ENCODE measurements at regions not wholly inside any gene's neighbourhood (a gene's known extent, or its start where the extent isn't known, plus 50 kb on each side); places are given as distances from the start of the nearest gene placed in this dataset.
A peak's percentile ranks its signal among the peaks of the same experiment; 100 is the strongest.

DNA sequence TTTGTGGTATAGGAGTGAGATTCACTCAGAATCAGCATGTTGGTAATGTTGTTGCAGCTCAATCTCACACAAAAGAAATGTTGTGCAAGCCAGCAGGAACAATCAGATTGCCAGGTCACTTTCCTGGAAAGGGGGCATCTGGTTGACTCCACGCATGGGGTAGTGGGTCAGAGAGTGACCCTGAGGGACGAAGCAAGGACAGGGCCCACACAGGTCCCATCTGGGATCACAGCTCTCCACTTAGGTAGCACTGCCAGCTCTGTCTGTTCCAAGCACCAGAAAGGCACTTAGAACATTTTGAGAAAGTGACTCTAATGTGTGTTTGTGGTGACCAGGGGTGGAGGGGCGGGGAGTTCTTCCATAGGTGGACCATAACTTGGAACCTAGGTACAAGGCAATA is 109.5 kb downstream of the RASSF10 start:
- Histone ChIP-seq H3K27ac (ENCODE audit: low read depth, low read length) (no peak overlapping the region), H3K36me3 (ENCODE audit: insufficient read depth, low read length) (no peaks in the 10 kb centered on the region), H3K27me3 (ENCODE audit: insufficient read depth, low read length) (no peaks in the 10 kb centered on the region), H3K4me1 (ENCODE audit: insufficient read depth, low read length) (peaks cover 25% of the 10 kb centered on the region), H3K9me3 (ENCODE audit: insufficient read depth, low read depth, low read length) (peaks cover 8% of the 10 kb centered on the region), H3K4me3 (ENCODE audit: low read length) (no peak overlapping the region), H3K9ac (ENCODE audit: low read depth, low read length) (no peak overlapping the region)
- 95% methylated on average over 3 of the region's 3 CpGs for WGBS

DNA sequence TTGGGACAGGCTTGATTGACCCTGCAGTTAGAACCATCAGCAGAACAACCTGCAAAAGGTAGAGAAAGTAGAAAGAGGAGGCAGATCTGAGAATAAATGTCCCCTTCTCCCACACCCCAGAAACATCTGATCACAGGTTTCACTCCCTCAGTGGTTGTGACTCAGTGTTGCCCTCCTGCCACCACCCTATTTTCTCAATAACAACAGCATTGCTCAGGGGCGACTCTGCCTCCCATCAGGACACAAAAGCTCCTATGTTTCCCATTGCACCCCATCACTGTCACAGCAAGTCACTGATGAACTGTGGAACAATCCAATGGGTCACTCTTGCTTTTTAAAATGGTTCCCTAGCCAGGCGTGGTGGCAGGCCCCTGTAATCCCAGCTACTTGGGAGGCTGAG is 110.2 kb downstream of the RASSF10 start:
- Histone ChIP-seq H3K27ac (ENCODE audit: low read depth, low read length) (no peak overlapping the region), H3K9ac (ENCODE audit: low read depth, low read length) (no peak overlapping the region), H3K27me3 (ENCODE audit: insufficient read depth, low read length) (no peaks in the 10 kb centered on the region), H3K9me3 (ENCODE audit: insufficient read depth, low read depth, low read length) (peaks cover 8% of the 10 kb centered on the region), H3K36me3 (ENCODE audit: insufficient read depth, low read length) (no peaks in the 10 kb centered on the region), H3K4me1 (ENCODE audit: insufficient read depth, low read length) (peaks cover 23% of the 10 kb centered on the region), H3K4me3 (ENCODE audit: low read length) (no peak overlapping the region)
- 94% methylated on average over 2 of the region's 2 CpGs for WGBS

DNA sequence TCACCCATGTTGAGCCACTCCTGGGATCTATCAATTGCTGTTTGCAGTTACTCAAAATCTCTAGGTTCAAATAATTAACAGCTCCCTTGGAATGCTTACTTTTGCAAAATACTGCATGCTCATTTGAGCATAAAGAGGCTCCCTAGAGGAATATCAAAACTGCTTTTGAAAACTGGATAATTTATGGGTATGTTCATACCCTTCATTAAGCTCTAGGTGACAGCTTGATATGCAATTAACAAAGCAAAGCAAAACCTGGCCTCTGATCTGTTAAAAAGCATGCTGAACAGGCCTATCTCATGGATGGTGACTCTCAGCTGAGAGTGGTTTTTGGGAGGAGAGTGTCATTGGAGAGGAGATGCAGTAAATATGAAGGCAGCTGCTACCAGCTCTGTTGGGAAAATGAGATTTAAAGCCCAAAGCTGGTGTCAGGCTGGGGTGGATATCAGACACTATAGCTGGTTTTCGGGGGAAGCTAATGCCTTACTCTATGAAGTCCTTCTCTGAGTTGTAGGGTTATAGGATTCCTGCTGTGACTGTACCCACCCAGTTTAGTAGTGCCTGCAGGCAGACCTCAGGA is 110.9 kb downstream of the RASSF10 start:
- H3K4me3 ChIP-seq (ENCODE audit: low read length), result no peak overlapping the region
- H3K27ac ChIP-seq (ENCODE audit: low read depth, low read length), result no peak overlapping the region
- no peaks in the 10 kb centered on the region for H3K27me3 ChIP-seq (ENCODE audit: insufficient read depth, low read length)
- WGBS, result 73% methylated on average over 1 of the region's 1 CpG
- peaks cover 17% of the 10 kb centered on the region; the same call in 1 of the 2 replicates for H3K4me1 ChIP-seq (ENCODE audit: insufficient read depth, low read length)
- no peak overlapping the region for H3K9ac ChIP-seq (ENCODE audit: low read depth, low read length)
- peaks cover 8% of the 10 kb centered on the region for H3K9me3 ChIP-seq (ENCODE audit: insufficient read depth, low read depth, low read length)
- no peaks in the 10 kb centered on the region for H3K36me3 ChIP-seq (ENCODE audit: insufficient read depth, low read length)

DNA sequence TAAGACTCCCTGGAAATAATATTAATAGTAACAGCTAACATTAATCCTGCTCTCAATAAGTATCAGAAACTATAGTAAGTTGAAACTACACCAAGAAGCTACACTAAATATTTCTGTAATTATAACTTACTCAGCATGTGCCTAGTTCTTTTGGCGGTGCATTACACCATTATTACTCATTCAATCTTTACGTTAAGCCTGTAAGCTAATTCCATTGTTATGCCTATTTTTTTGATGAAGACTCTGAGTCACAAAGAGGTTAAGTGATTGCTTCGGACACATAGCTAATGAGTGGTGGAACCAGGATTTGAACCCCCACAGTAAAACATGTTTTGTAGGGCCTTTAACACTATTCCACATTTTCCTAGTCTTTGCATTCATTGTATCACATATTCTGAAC is 111.6 kb downstream of the RASSF10 start:
- 28% methylated on average over 3 of the region's 3 CpGs for WGBS
- no peaks in the 10 kb centered on the region for H3K36me3 ChIP-seq (ENCODE audit: insufficient read depth, low read length)
- H3K27me3 ChIP-seq (ENCODE audit: insufficient read depth, low read length), result no peaks in the 10 kb centered on the region
- H3K9ac ChIP-seq (ENCODE audit: low read depth, low read length), result no peak overlapping the region
- H3K4me1 ChIP-seq (ENCODE audit: insufficient read depth, low read length), result peaks cover 15% of the 10 kb centered on the region; the same call in 1 of the 2 replicates
- no peak overlapping the region for H3K27ac ChIP-seq (ENCODE audit: low read depth, low read length)
- peaks cover 8% of the 10 kb centered on the region for H3K9me3 ChIP-seq (ENCODE audit: insufficient read depth, low read depth, low read length)
- H3K4me3 ChIP-seq (ENCODE audit: low read length), result no peak overlapping the region

DNA sequence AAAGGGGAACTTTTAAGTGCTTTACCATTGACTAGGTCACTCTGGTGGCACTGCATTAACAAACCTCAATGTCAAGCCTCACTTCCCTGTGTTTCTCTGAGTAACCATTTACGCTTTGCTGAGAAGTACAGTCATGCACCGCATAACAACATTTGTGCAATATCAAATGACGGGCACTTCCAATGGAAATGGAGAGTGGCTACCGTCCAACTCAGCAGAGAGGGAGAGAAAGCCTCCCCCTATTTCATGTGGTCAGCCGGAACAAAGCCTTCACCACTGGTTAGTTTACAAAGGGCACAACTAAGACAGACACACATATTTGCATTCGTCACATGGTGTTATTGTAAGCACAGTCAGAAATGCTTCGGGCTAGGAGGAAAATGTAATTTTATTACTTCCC is 117.3 kb downstream of the RASSF10 start:
- Histone ChIP-seq H3K27ac (ENCODE audit: low read depth, low read length) (no peak overlapping the region), H3K4me1 (ENCODE audit: insufficient read depth, low read length) (no peaks in the 10 kb centered on the region)

DNA sequence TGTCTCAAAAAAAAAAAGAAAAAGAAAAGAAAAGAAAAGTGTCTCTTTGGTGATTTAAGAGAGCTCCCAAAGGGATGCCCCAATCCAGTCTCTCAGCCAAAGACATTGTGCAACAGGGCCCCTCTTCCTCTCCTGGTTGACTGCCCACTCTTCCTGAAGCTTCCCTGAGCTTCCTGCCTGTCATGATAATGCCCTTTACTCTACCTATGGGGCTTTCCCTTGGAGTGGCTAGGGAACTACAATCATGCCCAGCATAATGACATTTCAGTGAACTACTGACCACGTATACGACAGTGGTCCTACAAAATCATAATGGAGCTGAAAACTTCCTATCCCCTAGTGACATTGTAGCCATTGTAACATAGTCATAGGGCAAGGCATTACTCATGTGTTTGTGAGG is 118.0 kb downstream of the RASSF10 start:
- Histone ChIP-seq H3K4me1 (ENCODE audit: insufficient read depth, low read length) (no peaks in the 10 kb centered on the region), H3K9me3 (ENCODE audit: insufficient read depth, low read depth, low read length) (peaks cover 8% of the 10 kb centered on the region), H3K4me3 (ENCODE audit: low read length) (no peak overlapping the region), H3K36me3 (ENCODE audit: insufficient read depth, low read length) (no peaks in the 10 kb centered on the region), H3K9ac (ENCODE audit: low read depth, low read length) (no peak overlapping the region), H3K27ac (ENCODE audit: low read depth, low read length) (no peak overlapping the region), H3K27me3 (ENCODE audit: insufficient read depth, low read length) (no peaks in the 10 kb centered on the region)
- WGBS, result 94% methylated on average over 2 of the region's 2 CpGs

More for the DNA sequence above, 117.3 kb downstream of the RASSF10 start:
- 84% methylated on average over 7 of the region's 7 CpGs for WGBS
- Histone ChIP-seq H3K9ac (ENCODE audit: low read depth, low read length) (no peak overlapping the region), H3K36me3 (ENCODE audit: insufficient read depth, low read length) (no peaks in the 10 kb centered on the region), H3K4me3 (ENCODE audit: low read length) (no peak overlapping the region), H3K27me3 (ENCODE audit: insufficient read depth, low read length) (no peaks in the 10 kb centered on the region), H3K9me3 (ENCODE audit: insufficient read depth, low read depth, low read length) (peaks cover 8% of the 10 kb centered on the region)

DNA sequence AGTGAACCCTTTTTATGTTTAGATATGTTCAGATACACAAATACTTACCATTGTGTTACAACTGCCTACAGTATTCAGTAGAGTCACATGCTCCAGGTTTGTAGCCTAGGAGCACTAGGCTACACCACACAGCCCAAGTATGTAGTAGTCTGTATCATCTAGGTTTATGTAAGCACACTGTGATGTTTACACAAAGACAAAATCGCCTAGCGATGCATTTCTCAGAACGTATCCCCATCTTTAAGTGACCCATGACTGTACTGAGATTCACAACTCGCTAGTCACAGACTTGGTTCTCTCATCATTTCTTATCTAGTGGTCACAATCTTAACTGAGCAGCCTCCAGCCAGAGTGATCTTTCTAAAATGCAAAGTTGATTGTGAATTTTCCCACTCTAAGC is 119.2 kb downstream of the RASSF10 start:
- no peaks in the 10 kb centered on the region for H3K4me1 ChIP-seq (ENCODE audit: insufficient read depth, low read length)
- H3K9me3 ChIP-seq (ENCODE audit: insufficient read depth, low read depth, low read length), result peaks cover under 1% of the 10 kb centered on the region; the same call in 1 of the 2 replicates
- WGBS, result 95% methylated on average over 4 of the region's 4 CpGs
- H3K36me3 ChIP-seq (ENCODE audit: insufficient read depth, low read length), result no peaks in the 10 kb centered on the region
- no peaks in the 10 kb centered on the region for H3K27me3 ChIP-seq (ENCODE audit: insufficient read depth, low read length)
- H3K9ac ChIP-seq (ENCODE audit: low read depth, low read length), result no peak overlapping the region
- H3K4me3 ChIP-seq (ENCODE audit: low read length), result no peak overlapping the region
- H3K27ac ChIP-seq (ENCODE audit: low read depth, low read length), result no peak overlapping the region

DNA sequence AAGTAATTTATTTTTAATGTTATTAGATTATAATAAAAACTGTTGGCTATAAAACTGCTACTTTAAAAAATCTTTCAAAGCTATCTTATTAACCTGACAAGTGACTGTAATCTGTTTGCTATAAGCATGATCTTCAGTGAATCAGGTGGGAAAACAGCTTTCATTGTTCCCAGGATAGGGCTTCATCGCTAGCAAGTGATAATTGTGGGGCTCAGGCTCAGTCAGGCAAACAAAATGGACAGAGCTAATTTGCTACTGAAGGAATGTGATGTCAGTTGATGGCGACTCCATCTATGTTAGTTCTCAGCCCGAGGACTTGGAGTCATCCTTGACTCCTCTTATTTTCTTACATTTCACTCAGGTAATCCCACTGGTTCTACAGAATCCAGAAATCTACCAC is 125.0 kb downstream of the RASSF10 start:
- H3K4me3 ChIP-seq (ENCODE audit: low read length), result no peak overlapping the region
- no peak overlapping the region for H3K27ac ChIP-seq (ENCODE audit: low read depth, low read length)
- H3K4me1 ChIP-seq (ENCODE audit: insufficient read depth, low read length), result peaks cover 24% of the 10 kb centered on the region
- no peaks in the 10 kb centered on the region for H3K36me3 ChIP-seq (ENCODE audit: insufficient read depth, low read length)
- H3K9me3 ChIP-seq (ENCODE audit: insufficient read depth, low read depth, low read length), result 0 out of 2 replicates have a peak, but pooled peaks cover 2% of the 10 kb centered on the region
- no peaks in the 10 kb centered on the region for H3K27me3 ChIP-seq (ENCODE audit: insufficient read depth, low read length)
- 84% methylated on average over 3 of the region's 3 CpGs for WGBS
- no peak overlapping the region for H3K9ac ChIP-seq (ENCODE audit: low read depth, low read length)

DNA sequence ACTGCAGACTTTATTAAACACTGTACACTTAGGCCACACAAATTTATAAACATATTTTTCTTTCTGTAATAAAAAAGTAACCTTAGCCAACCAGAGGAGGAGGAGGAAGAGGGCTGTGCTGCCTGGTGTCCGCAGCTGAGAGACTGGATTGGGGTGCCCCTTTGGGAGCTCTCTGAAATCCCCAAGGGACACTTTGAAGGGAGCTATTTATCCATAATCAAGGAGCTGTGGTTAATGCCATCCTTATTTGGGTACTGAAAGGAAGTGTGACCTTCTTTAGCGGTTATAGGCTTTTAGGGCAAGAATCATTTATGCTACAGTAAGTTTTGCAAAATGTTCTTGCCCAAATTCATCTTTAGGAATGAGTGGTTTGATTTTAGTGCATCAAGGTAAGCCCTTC is 125.8 kb downstream of the RASSF10 start:
- peaks cover 24% of the 10 kb centered on the region for H3K4me1 ChIP-seq (ENCODE audit: insufficient read depth, low read length)
- 85% methylated on average over 2 of the region's 2 CpGs for WGBS
- H3K27me3 ChIP-seq (ENCODE audit: insufficient read depth, low read length), result no peaks in the 10 kb centered on the region
- no peaks in the 10 kb centered on the region for H3K36me3 ChIP-seq (ENCODE audit: insufficient read depth, low read length)
- H3K9ac ChIP-seq (ENCODE audit: low read depth, low read length), result no peak overlapping the region
- H3K27ac ChIP-seq (ENCODE audit: low read depth, low read length), result peak overlapping the region; percentile 24; the same call in 1 of the 2 replicates
- H3K9me3 ChIP-seq (ENCODE audit: insufficient read depth, low read depth, low read length), result 0 out of 2 replicates have a peak, but pooled peaks cover 2% of the 10 kb centered on the region
- H3K4me3 ChIP-seq (ENCODE audit: low read length), result no peak overlapping the region

DNA sequence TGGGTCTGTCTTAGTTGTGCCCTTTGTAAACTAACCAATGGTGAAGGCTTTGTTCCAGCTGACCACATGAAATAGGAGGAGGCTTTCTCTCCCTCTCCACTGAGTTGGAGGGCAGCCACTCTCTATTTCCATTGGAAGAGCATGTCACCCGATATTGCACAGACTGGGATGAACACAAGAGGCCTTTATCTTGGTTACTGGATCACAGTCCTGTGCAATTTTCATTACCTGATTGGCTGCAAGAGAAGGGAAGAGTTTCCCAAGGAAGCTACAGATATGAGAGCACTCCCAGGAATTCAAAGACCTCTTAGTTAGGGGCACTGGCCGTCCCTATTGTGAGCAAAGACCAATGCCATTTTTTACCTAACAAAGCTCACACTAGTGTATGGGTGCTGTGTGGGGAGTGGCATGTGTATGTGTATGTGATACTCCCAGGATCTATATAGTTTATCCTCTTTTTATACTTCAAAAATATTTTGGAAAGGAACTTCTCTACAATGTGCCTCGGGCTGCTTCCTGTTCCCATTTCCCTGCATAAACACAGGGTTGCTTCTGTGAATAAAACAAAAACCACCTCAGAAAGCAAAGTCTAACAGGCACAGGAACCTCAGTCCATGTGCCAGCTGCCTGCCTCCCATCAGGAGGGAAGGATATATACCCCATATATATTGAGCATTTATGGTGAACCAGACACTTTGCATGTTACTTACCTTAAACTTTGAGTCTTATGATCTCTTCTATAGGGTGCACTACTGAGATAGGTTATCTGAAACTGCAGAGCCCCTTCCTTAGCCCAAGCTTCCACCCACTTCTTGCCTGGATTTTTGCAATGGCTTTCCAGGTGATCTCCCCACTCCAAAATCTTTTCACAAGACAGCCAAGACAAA is 126.5 kb downstream of the RASSF10 start:
- 78% methylated on average over 3 of the region's 3 CpGs for WGBS
- H3K36me3 ChIP-seq (ENCODE audit: insufficient read depth, low read length), result no peaks in the 10 kb centered on the region
- H3K9me3 ChIP-seq (ENCODE audit: insufficient read depth, low read depth, low read length), result 0 out of 2 replicates have a peak, but pooled peaks cover 2% of the 10 kb centered on the region
- peaks cover 24% of the 10 kb centered on the region for H3K4me1 ChIP-seq (ENCODE audit: insufficient read depth, low read length)
- H3K27ac ChIP-seq (ENCODE audit: low read depth, low read length), result no peak overlapping the region; the same call in 1 of the 2 replicates
- H3K9ac ChIP-seq (ENCODE audit: low read depth, low read length), result no peak overlapping the region
- H3K4me3 ChIP-seq (ENCODE audit: low read length), result no peak overlapping the region
- H3K27me3 ChIP-seq (ENCODE audit: insufficient read depth, low read length), result no peaks in the 10 kb centered on the region

DNA sequence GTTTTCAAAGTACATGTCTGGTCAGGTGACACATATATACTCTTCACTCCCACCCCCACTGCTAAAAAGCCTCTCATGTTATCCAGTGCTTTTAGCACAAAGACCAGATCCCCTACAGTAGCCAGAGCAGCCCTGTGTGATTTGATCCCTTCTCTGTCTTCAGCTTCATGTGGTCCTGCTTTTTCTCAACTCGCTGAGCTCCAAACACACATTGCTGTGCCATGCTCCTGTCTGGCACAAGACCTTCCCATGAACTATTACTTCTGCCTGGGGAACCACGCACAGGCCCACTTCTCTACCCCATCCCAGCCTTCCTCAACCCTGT is 127.1 kb downstream of the RASSF10 start:
- no peak overlapping the region for H3K4me3 ChIP-seq (ENCODE audit: low read length)
- peaks cover 24% of the 10 kb centered on the region for H3K4me1 ChIP-seq (ENCODE audit: insufficient read depth, low read length)
- 0 out of 2 replicates have a peak, but pooled peaks cover 2% of the 10 kb centered on the region for H3K9me3 ChIP-seq (ENCODE audit: insufficient read depth, low read depth, low read length)
- H3K9ac ChIP-seq (ENCODE audit: low read depth, low read length), result no peak overlapping the region
- 94% methylated on average over 2 of the region's 2 CpGs for WGBS
- no peak overlapping the region for H3K27ac ChIP-seq (ENCODE audit: low read depth, low read length)
- H3K36me3 ChIP-seq (ENCODE audit: insufficient read depth, low read length), result no peaks in the 10 kb centered on the region
- no peaks in the 10 kb centered on the region for H3K27me3 ChIP-seq (ENCODE audit: insufficient read depth, low read length)

All from HUES64 (cell line).